ENCODE measurements at regions not wholly inside any gene's neighbourhood (a gene's known extent, or its start where the extent isn't known, plus 50 kb on each side); places are given as distances from the start of the nearest gene placed in this dataset.

DNA sequence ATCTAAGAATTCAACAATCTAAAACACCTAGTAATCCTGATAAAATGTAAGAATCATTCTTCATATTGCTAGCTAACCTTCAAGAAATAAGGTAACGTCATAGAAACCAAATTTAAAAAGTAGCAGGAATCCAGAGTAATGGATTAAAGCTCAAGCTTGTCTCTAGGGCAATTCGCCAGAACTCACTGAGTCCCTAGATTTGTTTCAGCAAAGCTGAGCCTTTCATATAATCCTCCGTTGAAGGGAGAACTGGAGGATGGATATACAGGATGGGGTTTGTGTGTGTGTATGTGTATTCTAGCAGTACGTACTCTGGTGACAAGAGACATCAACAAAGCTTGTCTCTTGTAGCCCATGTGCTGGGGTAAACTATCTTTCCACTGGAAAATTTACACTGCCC, 2173.5 kb upstream of the AGA start:
- no peaks in the 10 kb centered on the region for H3K36me3 Mint-ChIP-seq
- TF ChIP-seq, protein P1, sequence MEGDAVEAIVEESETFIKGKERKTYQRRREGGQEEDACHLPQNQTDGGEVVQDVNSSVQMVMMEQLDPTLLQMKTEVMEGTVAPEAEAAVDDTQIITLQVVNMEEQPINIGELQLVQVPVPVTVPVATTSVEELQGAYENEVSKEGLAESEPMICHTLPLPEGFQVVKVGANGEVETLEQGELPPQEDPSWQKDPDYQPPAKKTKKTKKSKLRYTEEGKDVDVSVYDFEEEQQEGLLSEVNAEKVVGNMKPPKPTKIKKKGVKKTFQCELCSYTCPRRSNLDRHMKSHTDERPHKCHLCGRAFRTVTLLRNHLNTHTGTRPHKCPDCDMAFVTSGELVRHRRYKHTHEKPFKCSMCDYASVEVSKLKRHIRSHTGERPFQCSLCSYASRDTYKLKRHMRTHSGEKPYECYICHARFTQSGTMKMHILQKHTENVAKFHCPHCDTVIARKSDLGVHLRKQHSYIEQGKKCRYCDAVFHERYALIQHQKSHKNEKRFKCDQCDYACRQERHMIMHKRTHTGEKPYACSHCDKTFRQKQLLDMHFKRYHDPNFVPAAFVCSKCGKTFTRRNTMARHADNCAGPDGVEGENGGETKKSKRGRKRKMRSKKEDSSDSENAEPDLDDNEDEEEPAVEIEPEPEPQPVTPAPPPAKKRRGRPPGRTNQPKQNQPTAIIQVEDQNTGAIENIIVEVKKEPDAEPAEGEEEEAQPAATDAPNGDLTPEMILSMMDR (IDR thresholded peaks at IDR 0.05): no peak
- WGBS (ENCODE audit: insufficient coverage): 76% methylated on average over 2 of the region's 4 CpGs
- H3K4me1 Mint-ChIP-seq: no peaks in the 10 kb centered on the region
- Histone ChIP-seq H2AFZ (ENCODE audit: insufficient read depth, low read depth, low read length, poor library complexity, severe bottlenecking) (no peak overlapping the region), H3K4me1 (ENCODE audit: control insufficient read depth in 1 of 2, insufficient read depth in 2 of 2, low read length in 2 of 2) (no peaks in the 10 kb centered on the region), H3K4me3 (replicated peaks in 1 of 3; ENCODE audit: low read depth in 2 of 3, low read length in 3 of 3) (no peak overlapping the region), H3K36me3 (replicated peaks in 1 of 2; ENCODE audit: control insufficient read depth in 1 of 2, insufficient read depth in 2 of 2, low read length in 2 of 2) (no peaks in the 10 kb centered on the region), H3K27ac (ENCODE audit: low read depth in 1 of 2, low read length in 2 of 2) (no peak overlapping the region), H3K27me3 (ENCODE audit: control insufficient read depth in 2 of 2, insufficient read depth in 2 of 2, low read length in 2 of 2) (no peaks in the 10 kb centered on the region), H3K4me2 (replicated peaks; ENCODE audit: extremely low read depth, low read length, poor library complexity, severe bottlenecking) (no peak overlapping the region), H3K9me3 (replicated peaks in 1 of 2; ENCODE audit: control insufficient read depth in 1 of 2, insufficient read depth in 1 of 2, low read length in 2 of 2) (no peaks in the 10 kb centered on the region), H4K20me1 (ENCODE audit: insufficient read depth, low read length) (no peaks in the 10 kb centered on the region), H3K9ac (ENCODE audit: insufficient read depth, low read length, poor library complexity, severe bottlenecking) (no peak overlapping the region), H3K79me2 (ENCODE audit: insufficient read depth, low read length) (no peaks in the 10 kb centered on the region)
- no peak overlapping the region for H3K27ac Mint-ChIP-seq
- no peak for DNase-seq
- H3K4me3 Mint-ChIP-seq: no peak overlapping the region
- intact Hi-C loops (cut with micrococcal nuclease): no loop called here
- H3K27me3 Mint-ChIP-seq (ENCODE audit: low read depth in 3 of 3): no peaks in the 10 kb centered on the region
- H3K9me3 Mint-ChIP-seq: peaks cover 0 to 9% (median 0%) of the 10 kb centered on the region in 7 donors

DNA sequence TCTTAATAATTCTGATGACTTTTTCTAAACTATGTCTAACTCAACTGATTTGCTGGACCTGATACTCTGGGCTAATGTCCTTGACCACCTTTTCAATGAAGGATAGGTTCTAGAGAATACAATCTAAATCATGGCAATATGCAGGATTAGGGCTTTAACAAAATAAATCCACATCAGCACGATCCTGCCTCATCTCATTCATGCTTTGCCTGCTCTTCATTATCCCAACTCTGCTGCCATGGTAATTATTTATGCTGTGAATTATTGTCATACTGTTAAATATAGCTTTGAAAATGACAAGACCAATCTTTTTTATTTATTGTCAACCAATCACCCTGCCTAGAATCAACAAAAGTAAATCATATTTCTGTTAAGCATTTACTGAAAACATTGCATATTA, 2176.7 kb upstream of the AGA start:
- no peaks in the 10 kb centered on the region for H3K36me3 ChIP-seq (replicated peaks in 1 of 2; ENCODE audit: control insufficient read depth in 1 of 2, insufficient read depth in 2 of 2, low read length in 2 of 2)
- no peak overlapping the region for H3K4me3 ChIP-seq (replicated peaks in 1 of 3; ENCODE audit: low read depth in 2 of 3, low read length in 3 of 3)
- H3K79me2 ChIP-seq (ENCODE audit: insufficient read depth, low read length): no peaks in the 10 kb centered on the region
- H3K4me3 Mint-ChIP-seq: no peak overlapping the region
- no peak overlapping the region for H3K27ac Mint-ChIP-seq
- TF ChIP-seq, protein P1 (IDR thresholded peaks at IDR 0.05): no peak
- H3K9ac ChIP-seq (ENCODE audit: insufficient read depth, low read length, poor library complexity, severe bottlenecking): no peak overlapping the region
- H3K4me1 ChIP-seq (ENCODE audit: control insufficient read depth in 1 of 2, insufficient read depth in 2 of 2, low read length in 2 of 2): no peaks in the 10 kb centered on the region
- no peaks in the 10 kb centered on the region for H4K20me1 ChIP-seq (ENCODE audit: insufficient read depth, low read length)
- H3K27me3 ChIP-seq (ENCODE audit: control insufficient read depth in 2 of 2, insufficient read depth in 2 of 2, low read length in 2 of 2): no peaks in the 10 kb centered on the region
- no peak overlapping the region for H3K4me2 ChIP-seq (replicated peaks; ENCODE audit: extremely low read depth, low read length, poor library complexity, severe bottlenecking)
- no CpG with 5 or more reads among the region's 1 CpG for WGBS (ENCODE audit: insufficient coverage)
- intact Hi-C loops (cut with micrococcal nuclease): no loop called here
- no peaks in the 10 kb centered on the region for H3K4me1 Mint-ChIP-seq
- no peaks in the 10 kb centered on the region for H3K36me3 Mint-ChIP-seq
- no peak for DNase-seq
- H3K27me3 Mint-ChIP-seq (ENCODE audit: low read depth in 3 of 3): no peaks in the 10 kb centered on the region
- peaks cover 0 to 3% (median 0%) of the 10 kb centered on the region in 7 donors for H3K9me3 Mint-ChIP-seq
- H3K27ac ChIP-seq (ENCODE audit: low read depth in 1 of 2, low read length in 2 of 2): no peak overlapping the region
- H2AFZ ChIP-seq (ENCODE audit: insufficient read depth, low read depth, low read length, poor library complexity, severe bottlenecking): no peak overlapping the region
- no peaks in the 10 kb centered on the region for H3K9me3 ChIP-seq (replicated peaks in 1 of 2; ENCODE audit: control insufficient read depth in 1 of 2, insufficient read depth in 1 of 2, low read length in 2 of 2)

Data from CD14-positive monocyte (primary cell).